Activated B cell treated with CpG ODN at 0.5 μM for 24 hours (primary cell): ENCODE measurements at regions not wholly inside any gene's neighbourhood (a gene's known extent, or its start where the extent isn't known, plus 50 kb on each side); places are given as distances from the start of the nearest gene placed in this dataset.
"Not testable (repeated sequence)": the region's sequence is repeated elsewhere in the genome, so short reads cannot be mapped to it uniquely, and the experiment has no call there.

Source experiments
- ATAC-seq: fragments of 200-7000 bp; cut with Tn5 transposase; one replicate; pipeline ENCODE4 v1.10.0; 2021; ENCODE audit warnings: low read depth, mild to moderate bottlenecking, moderate library complexity
- CTCF ChIA-PET: fragments of 350-600 bp; sonication (Branson Sonifier 250); formaldehyde crosslinking; loops from one replicate; lab custom pipeline; 2021; ENCODE audit warnings: antibody characterized with exemption; lab: Charles Lee
- POLR2A ChIA-PET: fragments of 350-600 bp; sonication (Branson Sonifier 250); formaldehyde crosslinking; loops from one replicate; lab custom pipeline; 2021; ENCODE audit warnings: antibody characterized with exemption; lab: Charles Lee
- DNase-seq: peaks from one replicate; pipeline ENCODE4 v3.0.0; 2022
- H3K27ac Mint-ChIP-seq: one replicate; pipeline ENCODE4 v1.8.0; 2020; ENCODE audit warnings: mixed read lengths
- H3K27me3 Mint-ChIP-seq: one replicate; pipeline ENCODE4 v1.8.0; 2021; ENCODE audit warnings: mixed read lengths
- H3K36me3 Mint-ChIP-seq: one replicate; pipeline ENCODE4 v1.8.0; 2021; ENCODE audit warnings: low read depth, mixed read lengths
- H3K4me1 Mint-ChIP-seq: one replicate; pipeline ENCODE4 v1.8.0; 2021; ENCODE audit warnings: mixed read lengths
- H3K4me3 Mint-ChIP-seq: one replicate; pipeline ENCODE4 v1.8.0; 2020; ENCODE audit warnings: mild to moderate bottlenecking, mixed read lengths
- H3K9me3 Mint-ChIP-seq: one replicate; pipeline ENCODE4 v1.8.0; 2020; ENCODE audit warnings: mixed read lengths
- CTCF ChIP-seq: fragments of 200-600 bp; IDR thresholded peaks from one replicate; pipeline ENCODE4 v1.8.0; 2022; ENCODE audit warnings: antibody characterized with exemption, mild to moderate bottlenecking
- intact Hi-C: fragments of 100-400 bp; cut with micrococcal nuclease; formaldehyde crosslinking; loops from one replicate; pipeline ENCODE4 v1.15.1; 2024

- TF ChIP-seq CTCF, result no peak
- ChIA-PET CTCF (interaction anchor here (0.8 kb wide), 1 partner anchor 15 kb away, joined by 3 read pairs; no protein-coding TSS in a partner anchor), POLR2A (no interaction called here)
- DNase-seq (no peak), ATAC-seq (no peak)
- Mint-ChIP-seq H3K9me3 (no peaks in the 10 kb centered on the region), H3K27me3 (peaks cover 50% of the 10 kb centered on the region), H3K27ac (no peak overlapping the region), H3K4me3 (no peak overlapping the region), H3K4me1 (peaks cover 11% of the 10 kb centered on the region), H3K36me3 (no peaks in the 10 kb centered on the region)
- intact Hi-C loops, result loop anchor here (5.0 kb wide), 2 partner anchors 40 to 65 kb away; no protein-coding TSS in a partner anchor
These were observed 101.5 kb upstream of the PRSS1 start for GRCh38 chr7:142647749-142648148.

DNA sequence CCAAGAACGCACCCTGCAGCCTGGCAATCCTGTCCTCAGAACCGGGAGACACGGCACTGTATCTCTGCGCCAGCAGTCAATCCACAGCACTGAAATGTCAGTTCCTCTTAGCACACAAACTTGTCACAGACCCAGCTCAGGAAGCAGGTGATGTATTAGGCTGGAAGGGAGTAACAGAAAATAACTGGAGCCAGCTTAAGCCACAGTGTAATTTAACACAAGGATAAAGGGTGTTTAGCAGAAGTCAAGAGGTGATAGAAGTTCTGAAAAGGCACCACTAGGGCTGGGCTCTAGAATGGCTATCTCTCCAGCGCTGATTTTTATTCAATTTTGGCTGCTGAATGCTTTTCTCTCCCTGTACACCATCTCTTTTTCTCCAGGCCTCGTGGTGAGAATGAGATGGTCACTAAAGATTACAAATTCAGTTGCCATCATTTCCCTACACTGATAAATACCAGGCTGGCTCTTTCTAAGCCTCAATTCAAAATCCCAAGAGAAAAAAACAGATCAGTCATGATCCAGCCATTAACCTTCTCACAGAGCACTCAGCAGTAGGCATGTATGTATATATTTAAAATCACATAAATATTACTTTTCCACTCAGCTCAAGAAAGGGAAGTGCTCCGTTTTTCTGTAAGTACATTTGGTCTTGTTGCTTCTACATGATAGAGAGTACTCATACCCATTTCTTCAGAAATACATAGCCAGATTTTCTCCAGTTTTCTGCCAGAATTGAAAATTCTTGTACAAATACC is 102.7 kb upstream of the PRSS1 start:
- Mint-ChIP-seq H3K4me1 (peaks cover 13% of the 10 kb centered on the region), H3K27me3 (peaks cover 52% of the 10 kb centered on the region), H3K36me3 (no peaks in the 10 kb centered on the region), H3K9me3 (no peaks in the 10 kb centered on the region), H3K4me3 (peak overlapping the region; percentile 36), H3K27ac (no peak overlapping the region)
- intact Hi-C loops, result loop anchor here (5.0 kb wide), 2 partner anchors 41 to 66 kb away; no protein-coding TSS in a partner anchor
- DNase-seq (no peak), ATAC-seq (peak; percentile 28)
- TF ChIP-seq CTCF, result no peak
- CTCF ChIA-PET, result interaction anchor here (1.1 kb wide), 1 partner anchor 14 kb away, joined by 3 read pairs; no protein-coding TSS in a partner anchor
- POLR2A ChIA-PET, result no interaction called here

DNA sequence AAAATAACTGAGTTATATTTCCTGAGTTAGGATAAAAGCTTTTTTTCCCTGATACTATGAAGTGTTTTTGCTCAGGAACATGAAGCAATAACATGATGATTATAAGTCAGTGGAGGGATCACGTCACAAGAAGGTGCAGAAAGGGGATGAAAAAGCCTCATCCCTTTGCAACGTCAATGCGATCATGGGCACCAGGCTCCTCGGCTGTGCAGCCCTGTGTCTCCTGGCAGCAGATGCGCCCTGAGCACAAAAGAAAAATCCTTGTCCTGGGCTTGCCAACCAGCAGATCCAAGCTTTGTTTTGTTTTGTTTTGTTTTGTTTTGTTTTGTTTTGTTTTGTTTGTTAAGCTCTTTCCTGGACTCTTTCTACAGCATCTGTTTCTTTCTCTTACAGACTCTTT is 103.5 kb upstream of the PRSS1 start:
- no peak for TF ChIP-seq CTCF
- Mint-ChIP-seq H3K36me3 (no peaks in the 10 kb centered on the region), H3K27ac (no peak overlapping the region), H3K9me3 (no peaks in the 10 kb centered on the region), H3K27me3 (peaks cover 51% of the 10 kb centered on the region), H3K4me1 (peaks cover 13% of the 10 kb centered on the region), H3K4me3 (peak overlapping the region; percentile 36)
- ATAC-seq (no peak), DNase-seq (no peak)
- ChIA-PET POLR2A (no interaction called here), CTCF (interaction anchor here (0.8 kb wide), 1 partner anchor 13 kb away, joined by 3 read pairs; no protein-coding TSS in a partner anchor)
- intact Hi-C loops, result loop anchor here (5.0 kb wide), 2 partner anchors 42 to 67 kb away; no protein-coding TSS in a partner anchor

- peaks cover 34% of the 10 kb centered on the region for H3K27me3 Mint-ChIP-seq
- peaks cover 13% of the 10 kb centered on the region for H3K4me1 Mint-ChIP-seq
- ChIA-PET POLR2A (interaction anchor here (0.7 kb wide), 1 partner anchor 167 kb away, joined by 3 read pairs; no protein-coding TSS in a partner anchor), CTCF (interaction anchor here (1.1 to 1.8 kb wide), 3 partner anchors 10 to 169 kb away, joined by 3 to 12 read pairs (median 5); no protein-coding TSS in a partner anchor)
- DNase-seq (no peak), ATAC-seq (no peak)
- intact Hi-C loops, result no loop called here
- H3K27ac Mint-ChIP-seq, result no peak overlapping the region
- H3K9me3 Mint-ChIP-seq, result no peaks in the 10 kb centered on the region
- no peaks in the 10 kb centered on the region for H3K36me3 Mint-ChIP-seq
- TF ChIP-seq CTCF, result no peak
- no peak overlapping the region for H3K4me3 Mint-ChIP-seq
These were observed 107.0 kb upstream of the PRSS1 start for GRCh38 chr7:142642316-142642715.

- H3K27ac Mint-ChIP-seq, result not testable (repeated sequence)
These were observed 108.0 kb upstream of the PRSS1 start for GRCh38 chr7:142641252-142641651.

More at GRCh38 chr7:142641252-142641651, 108.0 kb upstream of the PRSS1 start:
- H3K36me3 Mint-ChIP-seq, POLR2A ChIA-PET, H3K4me3 Mint-ChIP-seq, intact Hi-C loops, H3K4me1 Mint-ChIP-seq, DNase-seq, ATAC-seq, H3K9me3 Mint-ChIP-seq: not testable (repeated sequence)
- peaks cover 29% of the 10 kb centered on the region for H3K27me3 Mint-ChIP-seq
- CTCF ChIA-PET, result interaction anchor here (1.8 kb wide), 1 partner anchor 9 kb away, joined by 12 read pairs; no protein-coding TSS in a partner anchor
